HEK293T (cell line): ENCODE measurements at regions not wholly inside any gene's neighbourhood (a gene's known extent, or its start where the extent isn't known, plus 50 kb on each side); places are given as distances from the start of the nearest gene placed in this dataset.

Experiments
- ARNT ChIP-seq: fragments of 450-650 bp; IDR thresholded peaks from 2 replicates; pipeline ENCODE4 v1.6.1; 2017; ENCODE audit warnings: mild to moderate bottlenecking
- ELF4 ChIP-seq: fragments of 450-650 bp; IDR thresholded peaks from 2 replicates; pipeline ENCODE4 v1.6.1; 2017; ENCODE audit warnings: antibody characterized with exemption
- FOXA1 ChIP-seq: fragments of 450-650 bp; IDR thresholded peaks from 2 replicates; pipeline ENCODE4 v1.6.1; 2016; ENCODE audit warnings: mild to moderate bottlenecking
- FOXM1 ChIP-seq: fragments of 450-650 bp; IDR thresholded peaks from 2 replicates; pipeline ENCODE4 v1.6.1; 2017; ENCODE audit warnings: mild to moderate bottlenecking, borderline replicate concordance
- SP1 ChIP-seq: fragments of 450-650 bp; IDR thresholded peaks from 2 replicates; pipeline ENCODE4 v1.6.1; 2017
- SUZ12 ChIP-seq: fragments of 450-650 bp; IDR thresholded peaks from 2 replicates; pipeline ENCODE4 v1.6.1; 2016; ENCODE audit warnings: mild to moderate bottlenecking
- TARDBP ChIP-seq: fragments of 450-650 bp; IDR thresholded peaks from 2 replicates; pipeline ENCODE4 v1.6.1; 2016

DNA sequence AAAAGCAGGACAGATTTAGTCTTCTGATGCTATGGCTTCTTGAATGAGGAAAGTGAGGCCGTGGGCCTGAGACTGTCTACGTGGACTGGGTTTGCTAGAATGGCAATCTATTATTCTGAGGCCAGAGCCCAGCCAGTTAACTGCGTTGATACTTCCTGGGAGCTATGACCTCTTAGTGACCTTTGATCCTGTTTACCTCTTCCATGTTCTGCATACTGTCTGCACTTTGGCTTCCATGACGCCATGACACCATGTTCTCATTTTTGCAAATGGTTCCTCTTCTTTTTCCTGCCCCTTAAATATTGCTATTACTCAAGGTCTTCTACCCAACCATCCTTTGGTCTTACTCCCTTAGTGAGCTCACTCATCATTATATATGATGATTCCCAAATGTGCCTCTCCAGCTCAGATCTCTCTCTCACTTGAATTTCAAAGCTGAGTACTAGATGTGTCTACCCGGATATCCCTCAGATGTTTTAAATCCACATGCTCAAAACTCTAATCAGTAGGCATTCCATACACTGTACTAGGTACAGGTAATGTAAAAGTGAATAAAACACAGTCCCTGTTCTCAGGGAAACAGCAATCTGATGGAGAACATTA is 66.1 kb upstream of the ATP1A1 start:
- TF ChIP-seq SP1 (no peak), FOXM1 (no peak), ELF4 (no peak), FOXA1 (no peak), SUZ12 (no peak), TARDBP (no peak), ARNT (no peak)
